CD14-positive monocyte (primary cell): ENCODE measurements at regions not wholly inside any gene's neighbourhood (a gene's known extent, or its start where the extent isn't known, plus 50 kb on each side); places are given as distances from the start of the nearest gene placed in this dataset.

Source experiments
- DNase-seq, 3 donors: peaks; one replicate each; pipeline ENCODE4 v3.0.0-alpha.2; 2011 to 2022
- H2AFZ ChIP-seq: 2 replicates; pipeline ENCODE4 v1.6.0; 2012; ENCODE audit warnings: mild to moderate bottlenecking, low read depth, low read length, inconsistent platforms; ENCODE audit not compliant: insufficient read depth, poor library complexity, severe bottlenecking
- H3K27ac ChIP-seq, 2 donors: 1 replicate in 1 of 2; 2 replicates in 1 of 2; pipeline ENCODE4 v1.5.1; 2012 to 2013; ENCODE audit warnings: low read length in 2 of 2, control low read depth in 1 of 2, inconsistent platforms in 1 of 2, low read depth in 1 of 2, mild to moderate bottlenecking in 1 of 2
- H3K27me3 ChIP-seq, 2 donors: one replicate each; pipeline versions ENCODE4 v1.6.0 to v1.6.1; 2011 to 2013; ENCODE audit warnings: low read length in 2 of 2; ENCODE audit not compliant: control insufficient read depth in 2 of 2, insufficient read depth in 2 of 2
- H3K36me3 ChIP-seq, 2 donors: replicated peaks in 1 of 2; 1 replicate in 1 of 2; 2 replicates in 1 of 2; pipeline versions ENCODE4 v1.5.1 to v1.6.1; 2012 to 2013; ENCODE audit warnings: low read length in 2 of 2, control low read depth in 1 of 2, inconsistent platforms in 1 of 2, mild to moderate bottlenecking in 1 of 2; ENCODE audit not compliant: insufficient read depth in 2 of 2, control insufficient read depth in 1 of 2
- H3K4me1 ChIP-seq, 2 donors: 1 replicate in 1 of 2; 2 replicates in 1 of 2; pipeline versions ENCODE4 v1.5.1 to v1.6.1; 2012 to 2013; ENCODE audit warnings: low read length in 2 of 2, control low read depth in 1 of 2, inconsistent platforms in 1 of 2, mild to moderate bottlenecking in 1 of 2, moderate library complexity in 1 of 2; ENCODE audit not compliant: insufficient read depth in 2 of 2, control insufficient read depth in 1 of 2
- H3K4me2 ChIP-seq: replicated peaks from 2 replicates; pipeline ENCODE3; 2012; ENCODE audit warnings: low read length, moderate library complexity, mild to moderate bottlenecking; ENCODE audit not compliant: poor library complexity, severe bottlenecking; ENCODE audit errors: extremely low read depth
- H3K4me3 ChIP-seq, 3 experiments: fragments of 200-600 bp in 1 of 3; sonication (generic) in 1 of 3; replicated peaks in 1 of 3; 1 replicate in 2 of 3; 2 replicates in 1 of 3; pipeline ENCODE4 v1.5.1; 2011 to 2013; ENCODE audit warnings: low read length in 3 of 3, mild to moderate bottlenecking in 3 of 3, control low read depth in 2 of 3, low read depth in 2 of 3, inconsistent platforms in 1 of 3, moderate library complexity in 1 of 3
- H3K79me2 ChIP-seq: 2 replicates; pipeline ENCODE4 v1.6.0; 2012; ENCODE audit warnings: mild to moderate bottlenecking, control low read depth, inconsistent platforms, low read length, moderate library complexity; ENCODE audit not compliant: insufficient read depth
- H3K9ac ChIP-seq: 2 replicates; pipeline ENCODE4 v1.6.0; 2017; ENCODE audit warnings: low read length, mild to moderate bottlenecking; ENCODE audit not compliant: insufficient read depth, poor library complexity, severe bottlenecking
- H3K9me3 ChIP-seq, 2 donors: replicated peaks in 1 of 2; 1 replicate in 1 of 2; 2 replicates in 1 of 2; pipeline versions ENCODE4 v1.5.1 to v1.6.1; 2012 to 2013; ENCODE audit warnings: low read length in 2 of 2, control low read depth in 1 of 2; ENCODE audit not compliant: control insufficient read depth in 1 of 2, insufficient read depth in 1 of 2
- H4K20me1 ChIP-seq: 2 replicates; pipeline ENCODE4 v1.6.0; 2012; ENCODE audit warnings: mild to moderate bottlenecking, low read length, control low read depth, moderate library complexity; ENCODE audit not compliant: insufficient read depth
- H3K27ac Mint-ChIP-seq, 7 donors: one replicate each; pipeline ENCODE4 v1.8.0; 2020; ENCODE audit warnings: mild to moderate bottlenecking in 7 of 7, mixed read lengths in 7 of 7, moderate library complexity in 6 of 7, inconsistent platforms in 2 of 7
- H3K27me3 Mint-ChIP-seq, 3 donors: one replicate each; pipeline ENCODE4 v1.8.0; 2021 to 2022; ENCODE audit warnings: low read depth in 3 of 3, mild to moderate bottlenecking in 3 of 3, mixed read lengths in 3 of 3, moderate library complexity in 3 of 3, inconsistent platforms in 1 of 3
- H3K36me3 Mint-ChIP-seq, 2 donors: one replicate each; pipeline ENCODE4 v1.8.0; 2020; ENCODE audit warnings: mixed read lengths in 2 of 2, inconsistent platforms in 1 of 2, mild to moderate bottlenecking in 1 of 2
- H3K4me1 Mint-ChIP-seq: one replicate; pipeline ENCODE4 v1.8.0; 2020; ENCODE audit warnings: mild to moderate bottlenecking, mixed read lengths
- H3K4me3 Mint-ChIP-seq, 2 donors: one replicate each; pipeline ENCODE4 v1.8.0; 2020; ENCODE audit warnings: mild to moderate bottlenecking in 2 of 2, mixed read lengths in 2 of 2, moderate library complexity in 1 of 2
- H3K9me3 Mint-ChIP-seq, 7 donors: one replicate each; pipeline ENCODE4 v1.8.0; 2020 to 2022; ENCODE audit warnings: mixed read lengths in 7 of 7, mild to moderate bottlenecking in 6 of 7, moderate library complexity in 6 of 7, inconsistent platforms in 2 of 7
- WGBS: methylation state at CpG from one replicate; pipeline ENCODE4 v1.1.5; 2013; ENCODE audit warnings: missing lambda C conversion rate; ENCODE audit not compliant: insufficient coverage; 5-methylcytosine and 5-hydroxymethylcytosine counted together
- intact Hi-C, 2 donors: fragments of 100-400 bp; cut with micrococcal nuclease; formaldehyde crosslinking; loops; one replicate each; pipeline versions ENCODE4 v1.15.0 to v1.15.1; 2023
- TF ChIP-seq, protein P1 (sequence below): fragments of 200-600 bp; IDR thresholded peaks from one replicate; pipeline ENCODE4 v1.8.0; 2022; ENCODE audit warnings: antibody characterized with exemption, mild to moderate bottlenecking

GRCh38 chr18:28880856-28881255 lies 703.9 kb upstream of the CDH2 start:
- Histone ChIP-seq H3K27me3 (no peaks in the 10 kb centered on the region), H3K4me3 (no peak overlapping the region), H3K36me3 (no peaks in the 10 kb centered on the region), H3K4me2 (no peak overlapping the region), H3K4me1 (no peaks in the 10 kb centered on the region), H3K27ac (no peak overlapping the region), H3K79me2 (no peaks in the 10 kb centered on the region), H4K20me1 (no peaks in the 10 kb centered on the region), H3K9ac (no peak overlapping the region), H3K9me3 (no peaks in the 10 kb centered on the region), H2AFZ (no peak overlapping the region)
- TF ChIP-seq, protein P1, sequence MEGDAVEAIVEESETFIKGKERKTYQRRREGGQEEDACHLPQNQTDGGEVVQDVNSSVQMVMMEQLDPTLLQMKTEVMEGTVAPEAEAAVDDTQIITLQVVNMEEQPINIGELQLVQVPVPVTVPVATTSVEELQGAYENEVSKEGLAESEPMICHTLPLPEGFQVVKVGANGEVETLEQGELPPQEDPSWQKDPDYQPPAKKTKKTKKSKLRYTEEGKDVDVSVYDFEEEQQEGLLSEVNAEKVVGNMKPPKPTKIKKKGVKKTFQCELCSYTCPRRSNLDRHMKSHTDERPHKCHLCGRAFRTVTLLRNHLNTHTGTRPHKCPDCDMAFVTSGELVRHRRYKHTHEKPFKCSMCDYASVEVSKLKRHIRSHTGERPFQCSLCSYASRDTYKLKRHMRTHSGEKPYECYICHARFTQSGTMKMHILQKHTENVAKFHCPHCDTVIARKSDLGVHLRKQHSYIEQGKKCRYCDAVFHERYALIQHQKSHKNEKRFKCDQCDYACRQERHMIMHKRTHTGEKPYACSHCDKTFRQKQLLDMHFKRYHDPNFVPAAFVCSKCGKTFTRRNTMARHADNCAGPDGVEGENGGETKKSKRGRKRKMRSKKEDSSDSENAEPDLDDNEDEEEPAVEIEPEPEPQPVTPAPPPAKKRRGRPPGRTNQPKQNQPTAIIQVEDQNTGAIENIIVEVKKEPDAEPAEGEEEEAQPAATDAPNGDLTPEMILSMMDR = no peak
- intact Hi-C loops = no loop called here
- peaks cover 0 to 6% (median 2%) of the 10 kb centered on the region in 7 donors for H3K9me3 Mint-ChIP-seq
- no peaks in the 10 kb centered on the region for H3K36me3 Mint-ChIP-seq
- H3K27me3 Mint-ChIP-seq = peaks cover 0 to 2% (median 0%) of the 10 kb centered on the region in 3 donors
- no peak overlapping the region for H3K4me3 Mint-ChIP-seq
- H3K27ac Mint-ChIP-seq = no peak overlapping the region
- WGBS = 83% methylated on average over 1 of the region's 4 CpGs
- no peaks in the 10 kb centered on the region for H3K4me1 Mint-ChIP-seq
- DNase-seq = no peak

DNA sequence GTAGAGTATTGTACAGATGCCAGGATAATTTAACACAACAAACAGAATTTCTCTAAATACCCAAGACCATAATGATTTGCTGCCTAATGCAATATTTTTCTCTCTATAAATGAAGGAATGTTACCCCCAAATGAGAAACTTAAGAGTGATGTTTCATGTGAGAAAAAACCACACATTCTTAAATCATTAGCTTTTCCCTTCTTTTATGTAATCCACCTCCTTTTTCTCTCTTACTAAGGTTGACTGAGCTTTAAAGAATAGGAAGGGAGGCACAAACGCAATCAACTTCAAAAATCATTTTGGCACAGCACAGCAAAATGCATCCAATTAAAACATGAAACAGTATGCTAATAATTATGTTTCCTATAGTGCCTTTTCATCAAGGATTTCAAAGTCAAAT lies 698.1 kb upstream of the CDH2 start:
- no peak overlapping the region for H3K4me2 ChIP-seq
- no peak overlapping the region for H3K4me3 Mint-ChIP-seq
- H3K36me3 Mint-ChIP-seq = no peaks in the 10 kb centered on the region
- DNase-seq = no peak
- TF ChIP-seq, protein P1 = no peak
- no peaks in the 10 kb centered on the region for H3K27me3 Mint-ChIP-seq
- H3K9me3 ChIP-seq = no peaks in the 10 kb centered on the region
- no peak overlapping the region for H2AFZ ChIP-seq
- no peaks in the 10 kb centered on the region for H3K79me2 ChIP-seq
- H3K4me3 ChIP-seq = no peak overlapping the region
- no peaks in the 10 kb centered on the region for H3K4me1 Mint-ChIP-seq
- H4K20me1 ChIP-seq = no peaks in the 10 kb centered on the region
- H3K4me1 ChIP-seq = no peaks in the 10 kb centered on the region
- no peaks in the 10 kb centered on the region for H3K27me3 ChIP-seq
- no CpG with 5 or more reads among the region's 1 CpG for WGBS
- no peak overlapping the region for H3K27ac Mint-ChIP-seq
- no peaks in the 10 kb centered on the region for H3K36me3 ChIP-seq
- intact Hi-C loops = no loop called here
- no peak overlapping the region for H3K9ac ChIP-seq
- no peak overlapping the region for H3K27ac ChIP-seq
- H3K9me3 Mint-ChIP-seq = peaks cover 0 to 4% (median 2%) of the 10 kb centered on the region in 7 donors
